ENCODE measurements at regions not wholly inside any gene's neighbourhood (a gene's known extent, or its start where the extent isn't known, plus 50 kb on each side); places are given as distances from the start of the nearest gene placed in this dataset.
"Not testable (repeated sequence)": the region's sequence is repeated elsewhere in the genome, so short reads cannot be mapped to it uniquely, and the experiment has no call there.

DNA sequence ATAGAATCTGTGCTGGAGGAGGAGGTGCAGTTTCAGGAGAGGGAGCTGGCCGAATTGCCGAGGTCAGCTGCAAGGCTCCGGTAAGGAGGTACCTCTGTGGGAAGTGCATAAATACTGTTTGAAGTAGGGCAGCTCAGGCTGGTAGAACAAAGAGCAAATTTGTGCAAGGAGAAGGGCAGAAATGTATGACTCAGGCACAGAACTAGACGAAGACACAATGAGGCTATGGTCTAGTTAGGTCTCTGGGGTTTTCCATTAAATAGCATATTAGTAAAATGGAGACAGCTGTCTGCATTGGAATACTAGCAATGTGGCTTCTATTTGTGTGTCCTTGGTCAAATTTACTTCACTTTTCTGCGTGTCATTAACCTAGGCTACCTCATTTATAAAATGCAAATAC is 74.5 kb downstream of the PPIAL4C start:
- H3K9ac ChIP-seq (ENCODE audit: control insufficient read depth, extremely low read depth, insufficient read depth, low read length); H4K20me1 ChIP-seq (ENCODE audit: control insufficient read depth, extremely low read depth, insufficient read depth, low read length); H3K4me3 ChIP-seq (ENCODE audit: control insufficient read depth in 2 of 3, extremely low read depth in 1 of 3, insufficient read depth in 2 of 3, low read depth in 1 of 3, low read length in 3 of 3); H3K4me2 ChIP-seq (ENCODE audit: control insufficient read depth, extremely low read depth, insufficient read depth, low read depth, low read length); dilution Hi-C loops (cut with MboI; ENCODE audit: extremely low pct_ligation_motif_present, low sequenced_read_pairs); H3K36me3 ChIP-seq (ENCODE audit: control insufficient read depth in 2 of 2, extremely low read depth in 1 of 2, insufficient read depth in 2 of 2, low read length in 2 of 2); FAIRE-seq; H3K27ac ChIP-seq (ENCODE audit: control insufficient read depth, insufficient read depth, low read length); H3K9me3 ChIP-seq (ENCODE audit: control insufficient read depth, low read depth, low read length); H2AFZ ChIP-seq (ENCODE audit: control insufficient read depth, low read length); DNase-seq (ENCODE audit: low read depth, low spot score); H3K27me3 ChIP-seq (ENCODE audit: control insufficient read depth, extremely low read depth, insufficient read depth, low read length); H3K4me1 ChIP-seq (ENCODE audit: control insufficient read depth, extremely low read depth, insufficient read depth, low read length); H3K9me1 ChIP-seq (ENCODE audit: control insufficient read depth, extremely low read depth, insufficient read depth, low read length); H3K79me2 ChIP-seq (ENCODE audit: control insufficient read depth, insufficient read depth, low read length): not testable (repeated sequence)

DNA sequence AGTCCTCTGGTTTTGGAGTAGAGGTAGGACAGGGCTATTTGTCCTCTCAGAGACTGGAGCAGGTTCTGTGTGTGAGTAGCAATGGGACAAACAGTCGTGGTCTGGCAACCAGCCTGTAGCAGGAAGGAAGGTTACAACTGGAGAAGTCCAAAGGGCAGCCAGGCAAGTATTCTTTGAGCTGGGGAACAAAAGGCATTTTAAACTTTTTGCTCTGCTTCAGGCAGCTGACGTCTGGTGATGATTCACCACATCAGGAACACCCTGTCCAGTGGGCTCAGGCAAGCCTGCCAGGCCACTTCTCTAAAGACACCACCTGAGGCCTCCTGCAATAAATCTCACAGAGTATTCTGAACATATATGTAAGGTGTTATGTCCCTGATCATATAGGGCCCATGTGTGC is 81.0 kb downstream of the PPIAL4C start:
- H3K27ac ChIP-seq (ENCODE audit: control insufficient read depth, insufficient read depth, low read length); H3K4me3 ChIP-seq (ENCODE audit: control insufficient read depth in 2 of 3, extremely low read depth in 1 of 3, insufficient read depth in 2 of 3, low read depth in 1 of 3, low read length in 3 of 3); H3K4me1 ChIP-seq (ENCODE audit: control insufficient read depth, extremely low read depth, insufficient read depth, low read length); DNase-seq (ENCODE audit: low read depth, low spot score); H3K27me3 ChIP-seq (ENCODE audit: control insufficient read depth, extremely low read depth, insufficient read depth, low read length); H3K36me3 ChIP-seq (ENCODE audit: control insufficient read depth in 2 of 2, extremely low read depth in 1 of 2, insufficient read depth in 2 of 2, low read length in 2 of 2); H2AFZ ChIP-seq (ENCODE audit: control insufficient read depth, low read length); H3K4me2 ChIP-seq (ENCODE audit: control insufficient read depth, extremely low read depth, insufficient read depth, low read depth, low read length); H3K79me2 ChIP-seq (ENCODE audit: control insufficient read depth, insufficient read depth, low read length); dilution Hi-C loops (cut with MboI; ENCODE audit: extremely low pct_ligation_motif_present, low sequenced_read_pairs); H3K9ac ChIP-seq (ENCODE audit: control insufficient read depth, extremely low read depth, insufficient read depth, low read length); H4K20me1 ChIP-seq (ENCODE audit: control insufficient read depth, extremely low read depth, insufficient read depth, low read length); H3K9me1 ChIP-seq (ENCODE audit: control insufficient read depth, extremely low read depth, insufficient read depth, low read length); H3K9me3 ChIP-seq (ENCODE audit: control insufficient read depth, low read depth, low read length); FAIRE-seq: not testable (repeated sequence)

DNA sequence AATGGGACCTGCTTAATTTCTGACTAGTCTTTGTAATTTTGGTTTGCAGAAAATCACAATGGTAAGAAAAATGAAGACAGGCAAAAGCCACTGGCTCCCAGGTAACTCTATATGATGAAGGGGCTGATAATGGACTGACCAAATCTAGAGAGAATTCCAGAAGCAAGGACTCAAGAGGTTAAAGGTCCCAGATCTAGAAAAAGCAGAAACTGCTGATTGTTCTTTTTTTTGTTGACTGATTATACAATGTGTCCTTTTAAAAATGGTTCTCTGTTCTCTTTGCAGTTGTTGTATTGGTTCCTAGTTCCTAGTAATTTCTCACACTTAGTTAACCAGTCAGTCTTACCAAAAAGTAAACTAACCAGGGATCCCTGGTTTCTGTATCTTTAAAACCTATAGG is 81.4 kb downstream of the PPIAL4C start:
- H3K9me1 ChIP-seq (ENCODE audit: control insufficient read depth, extremely low read depth, insufficient read depth, low read length); H3K4me1 ChIP-seq (ENCODE audit: control insufficient read depth, extremely low read depth, insufficient read depth, low read length); H3K4me2 ChIP-seq (ENCODE audit: control insufficient read depth, extremely low read depth, insufficient read depth, low read depth, low read length); H4K20me1 ChIP-seq (ENCODE audit: control insufficient read depth, extremely low read depth, insufficient read depth, low read length); DNase-seq (ENCODE audit: low read depth, low spot score); H3K9ac ChIP-seq (ENCODE audit: control insufficient read depth, extremely low read depth, insufficient read depth, low read length); H3K27ac ChIP-seq (ENCODE audit: control insufficient read depth, insufficient read depth, low read length); H3K79me2 ChIP-seq (ENCODE audit: control insufficient read depth, insufficient read depth, low read length); dilution Hi-C loops (cut with MboI; ENCODE audit: extremely low pct_ligation_motif_present, low sequenced_read_pairs); H2AFZ ChIP-seq (ENCODE audit: control insufficient read depth, low read length); H3K9me3 ChIP-seq (ENCODE audit: control insufficient read depth, low read depth, low read length); H3K27me3 ChIP-seq (ENCODE audit: control insufficient read depth, extremely low read depth, insufficient read depth, low read length); H3K4me3 ChIP-seq (ENCODE audit: control insufficient read depth in 2 of 3, extremely low read depth in 1 of 3, insufficient read depth in 2 of 3, low read depth in 1 of 3, low read length in 3 of 3); H3K36me3 ChIP-seq (ENCODE audit: control insufficient read depth in 2 of 2, extremely low read depth in 1 of 2, insufficient read depth in 2 of 2, low read length in 2 of 2); FAIRE-seq: not testable (repeated sequence)

DNA sequence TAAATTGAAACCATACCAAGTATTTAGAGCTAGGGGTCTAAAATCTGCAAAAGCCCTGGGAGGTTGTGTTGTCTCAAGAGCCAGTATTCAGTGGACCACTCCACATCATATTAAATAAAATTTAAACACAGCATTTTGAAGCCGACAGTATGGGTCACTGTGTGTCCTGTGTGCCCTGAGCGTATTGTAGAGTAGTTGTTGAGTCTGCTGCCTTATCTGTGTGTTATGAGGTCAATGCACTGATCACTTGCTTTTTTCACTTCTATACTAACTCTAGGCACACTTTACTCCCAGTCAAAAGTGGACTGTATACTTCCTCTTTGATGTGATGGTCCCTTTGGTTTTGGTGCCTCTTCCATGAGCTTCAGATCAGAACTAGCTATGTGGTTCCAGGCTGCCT is 81.9 kb downstream of the PPIAL4C start:
- H3K9me1 ChIP-seq (ENCODE audit: control insufficient read depth, extremely low read depth, insufficient read depth, low read length); H3K4me1 ChIP-seq (ENCODE audit: control insufficient read depth, extremely low read depth, insufficient read depth, low read length); H2AFZ ChIP-seq (ENCODE audit: control insufficient read depth, low read length); H3K27ac ChIP-seq (ENCODE audit: control insufficient read depth, insufficient read depth, low read length); FAIRE-seq; H3K79me2 ChIP-seq (ENCODE audit: control insufficient read depth, insufficient read depth, low read length); H3K4me3 ChIP-seq (ENCODE audit: control insufficient read depth in 2 of 3, extremely low read depth in 1 of 3, insufficient read depth in 2 of 3, low read depth in 1 of 3, low read length in 3 of 3); H3K27me3 ChIP-seq (ENCODE audit: control insufficient read depth, extremely low read depth, insufficient read depth, low read length); DNase-seq (ENCODE audit: low read depth, low spot score); dilution Hi-C loops (cut with MboI; ENCODE audit: extremely low pct_ligation_motif_present, low sequenced_read_pairs); H3K36me3 ChIP-seq (ENCODE audit: control insufficient read depth in 2 of 2, extremely low read depth in 1 of 2, insufficient read depth in 2 of 2, low read length in 2 of 2); H3K4me2 ChIP-seq (ENCODE audit: control insufficient read depth, extremely low read depth, insufficient read depth, low read depth, low read length); H3K9ac ChIP-seq (ENCODE audit: control insufficient read depth, extremely low read depth, insufficient read depth, low read length); H3K9me3 ChIP-seq (ENCODE audit: control insufficient read depth, low read depth, low read length); H4K20me1 ChIP-seq (ENCODE audit: control insufficient read depth, extremely low read depth, insufficient read depth, low read length): not testable (repeated sequence)

DNA sequence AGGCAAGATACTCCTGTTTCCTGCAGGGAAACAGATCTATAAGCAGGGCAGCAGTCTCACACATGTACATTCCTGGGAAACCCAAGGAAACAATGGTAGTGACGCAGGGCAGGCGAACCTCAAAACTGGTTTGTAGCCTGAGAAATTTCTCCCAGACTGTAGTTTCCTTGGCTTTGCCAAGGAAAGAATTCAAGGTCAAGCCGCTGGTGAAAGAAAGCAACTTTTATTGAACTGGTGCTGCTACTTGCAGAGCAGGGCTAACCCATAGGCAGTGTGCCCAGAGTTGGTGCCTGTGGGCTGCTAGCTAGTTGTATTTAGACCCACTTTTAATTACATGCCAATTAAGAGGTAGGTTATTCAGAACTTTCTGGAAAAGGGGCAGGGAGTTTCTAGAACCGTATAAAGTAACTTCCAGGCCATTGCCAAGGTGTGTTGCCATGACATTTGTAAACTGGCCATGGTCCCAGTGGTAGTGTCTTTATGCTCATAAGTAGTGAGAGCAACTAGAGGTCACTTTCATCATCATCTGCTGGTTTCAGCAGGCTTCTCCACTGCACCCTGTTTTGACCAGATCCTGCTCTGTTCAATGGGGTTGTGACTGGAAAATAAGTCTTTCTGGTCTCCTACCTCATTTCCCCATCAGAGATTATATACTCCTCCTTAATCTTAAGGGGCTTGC is 89.7 kb downstream of the PPIAL4C start:
- dilution Hi-C loops (cut with MboI; ENCODE audit: extremely low pct_ligation_motif_present, low sequenced_read_pairs); H3K27me3 ChIP-seq (ENCODE audit: control insufficient read depth, extremely low read depth, insufficient read depth, low read length); DNase-seq (ENCODE audit: low read depth, low spot score): not testable (repeated sequence)

More for the DNA sequence above, 89.7 kb downstream of the PPIAL4C start:
- not testable (repeated sequence) for H3K36me3 ChIP-seq (ENCODE audit: control insufficient read depth in 2 of 2, extremely low read depth in 1 of 2, insufficient read depth in 2 of 2, low read length in 2 of 2); H3K27ac ChIP-seq (ENCODE audit: control insufficient read depth, insufficient read depth, low read length); H3K4me2 ChIP-seq (ENCODE audit: control insufficient read depth, extremely low read depth, insufficient read depth, low read depth, low read length); H2AFZ ChIP-seq (ENCODE audit: control insufficient read depth, low read length); H3K79me2 ChIP-seq (ENCODE audit: control insufficient read depth, insufficient read depth, low read length); H3K4me1 ChIP-seq (ENCODE audit: control insufficient read depth, extremely low read depth, insufficient read depth, low read length); H4K20me1 ChIP-seq (ENCODE audit: control insufficient read depth, extremely low read depth, insufficient read depth, low read length); H3K9me1 ChIP-seq (ENCODE audit: control insufficient read depth, extremely low read depth, insufficient read depth, low read length); FAIRE-seq; H3K4me3 ChIP-seq (ENCODE audit: control insufficient read depth in 2 of 3, extremely low read depth in 1 of 3, insufficient read depth in 2 of 3, low read depth in 1 of 3, low read length in 3 of 3); H3K9ac ChIP-seq (ENCODE audit: control insufficient read depth, extremely low read depth, insufficient read depth, low read length); H3K9me3 ChIP-seq (ENCODE audit: control insufficient read depth, low read depth, low read length)
